SJCRH30 (cell line): ENCODE measurements at regions not wholly inside any gene's neighbourhood (a gene's known extent, or its start where the extent isn't known, plus 50 kb on each side); places are given as distances from the start of the nearest gene placed in this dataset.
A peak's percentile ranks its signal among the peaks of the same experiment; 100 is the strongest.

ENCODE experiments used
- DNase-seq, 2 experiments: peaks; one replicate each; pipeline ENCODE4 v3.0.0-alpha.2; 2015 to 2020
- H3K27ac ChIP-seq: fragments of 250-450 bp; sonication (Bioruptor Pico); 2 replicates; pipeline ENCODE4 v1.5.1; 2020; ENCODE audit warnings: mild to moderate bottlenecking, moderate library complexity
- H3K27me3 ChIP-seq: fragments of 250-450 bp; sonication (Bioruptor Pico); 2 replicates; pipeline ENCODE4 v1.5.1; 2020; ENCODE audit warnings: mild to moderate bottlenecking, moderate library complexity
- H3K36me3 ChIP-seq: fragments of 250-450 bp; sonication (Bioruptor Pico); 2 replicates; pipeline ENCODE4 v1.5.1; 2020; ENCODE audit warnings: mild to moderate bottlenecking, moderate library complexity
- H3K4me1 ChIP-seq: fragments of 250-450 bp; sonication (Bioruptor Pico); 2 replicates; pipeline ENCODE4 v1.5.1; 2020; ENCODE audit warnings: mild to moderate bottlenecking, moderate library complexity
- H3K4me3 ChIP-seq: fragments of 250-450 bp; sonication (Bioruptor Pico); 2 replicates; pipeline ENCODE4 v1.5.1; 2020; ENCODE audit warnings: mild to moderate bottlenecking, moderate library complexity
- H3K9me3 ChIP-seq: fragments of 250-450 bp; sonication (Bioruptor Pico); replicated peaks from 2 replicates; pipeline ENCODE4 v1.5.1; 2020; ENCODE audit warnings: mild to moderate bottlenecking, moderate library complexity

GRCh38 chr2:126539101-126539500 lies 116.9 kb upstream of the GYPC start:
- Histone ChIP-seq H3K27ac (no peak overlapping the region), H3K4me1 (no peaks in the 10 kb centered on the region), H3K36me3 (no peaks in the 10 kb centered on the region), H3K9me3 (no peaks in the 10 kb centered on the region), H3K4me3 (no peak overlapping the region), H3K27me3 (no peaks in the 10 kb centered on the region)
- no peak for DNase-seq

- Histone ChIP-seq H3K9me3 (no peaks in the 10 kb centered on the region), H3K27me3 (no peaks in the 10 kb centered on the region), H3K4me3 (no peak overlapping the region)
Observed at GRCh38 chr2:126542247-126542646, 113.7 kb upstream of the GYPC start.

GRCh38 chr2:126543081-126543480 lies 112.9 kb upstream of the GYPC start:
- Histone ChIP-seq H3K27me3 (no peaks in the 10 kb centered on the region), H3K4me3 (no peak overlapping the region), H3K4me1 (no peaks in the 10 kb centered on the region), H3K9me3 (no peaks in the 10 kb centered on the region), H3K36me3 (no peaks in the 10 kb centered on the region), H3K27ac (no peak overlapping the region)
- peak in 1 of 2 experiments; percentile 5 for DNase-seq

More at GRCh38 chr2:126542247-126542646, 113.7 kb upstream of the GYPC start:
- Histone ChIP-seq H3K36me3 (no peaks in the 10 kb centered on the region), H3K4me1 (no peaks in the 10 kb centered on the region), H3K27ac (no peak overlapping the region)
- no peak for DNase-seq

GRCh38 chr2:126558029-126558428 lies 97.9 kb upstream of the GYPC start:
- no peaks in the 10 kb centered on the region; the same call in 1 of the 2 replicates for H3K27me3 ChIP-seq
- no peak for DNase-seq
- no peak overlapping the region for H3K27ac ChIP-seq
- H3K9me3 ChIP-seq = no peaks in the 10 kb centered on the region
- no peak overlapping the region for H3K4me3 ChIP-seq
- H3K36me3 ChIP-seq = no peaks in the 10 kb centered on the region
- H3K4me1 ChIP-seq = no peaks in the 10 kb centered on the region

GRCh38 chr2:126568734-126569133 lies 87.2 kb upstream of the GYPC start:
- Histone ChIP-seq H3K27ac (no peak overlapping the region), H3K36me3 (no peaks in the 10 kb centered on the region), H3K9me3 (no peaks in the 10 kb centered on the region), H3K4me3 (no peak overlapping the region), H3K27me3 (no peaks in the 10 kb centered on the region), H3K4me1 (no peaks in the 10 kb centered on the region)
- DNase-seq = no peak

- Histone ChIP-seq H3K4me3 (no peak overlapping the region), H3K9me3 (no peaks in the 10 kb centered on the region), H3K4me1 (no peaks in the 10 kb centered on the region), H3K27me3 (no peaks in the 10 kb centered on the region), H3K27ac (no peak overlapping the region), H3K36me3 (no peaks in the 10 kb centered on the region)
- no peak for DNase-seq
Observed at GRCh38 chr2:126571403-126571802, 84.6 kb upstream of the GYPC start.

- Histone ChIP-seq H3K4me1 (no peaks in the 10 kb centered on the region), H3K4me3 (no peak overlapping the region), H3K9me3 (no peaks in the 10 kb centered on the region), H3K27ac (no peak overlapping the region), H3K36me3 (no peaks in the 10 kb centered on the region), H3K27me3 (no peaks in the 10 kb centered on the region)
- DNase-seq = no peak
Observed at GRCh38 chr2:126575631-126576030, 80.3 kb upstream of the GYPC start.

GRCh38 chr2:126579868-126580267 lies 76.1 kb upstream of the GYPC start:
- no peaks in the 10 kb centered on the region for H3K36me3 ChIP-seq
- no peaks in the 10 kb centered on the region for H3K27me3 ChIP-seq
- DNase-seq = no peak
- no peak overlapping the region for H3K4me3 ChIP-seq
- H3K4me1 ChIP-seq = no peaks in the 10 kb centered on the region
- no peaks in the 10 kb centered on the region for H3K9me3 ChIP-seq
- no peak overlapping the region for H3K27ac ChIP-seq

- no peaks in the 10 kb centered on the region for H3K36me3 ChIP-seq
- no peaks in the 10 kb centered on the region for H3K27me3 ChIP-seq
- H3K4me3 ChIP-seq = no peak overlapping the region
- H3K4me1 ChIP-seq = no peaks in the 10 kb centered on the region
- no peak overlapping the region for H3K27ac ChIP-seq
- H3K9me3 ChIP-seq = no peaks in the 10 kb centered on the region
- DNase-seq = no peak
Observed at GRCh38 chr2:126586317-126586716, 69.6 kb upstream of the GYPC start.

- H3K27ac ChIP-seq = no peak overlapping the region
- no peaks in the 10 kb centered on the region for H3K4me1 ChIP-seq
- H3K27me3 ChIP-seq = no peaks in the 10 kb centered on the region
- H3K9me3 ChIP-seq = no peaks in the 10 kb centered on the region; the same call in none of the 2 replicates
- H3K4me3 ChIP-seq = no peak overlapping the region
- DNase-seq = no peak
- H3K36me3 ChIP-seq = no peaks in the 10 kb centered on the region
Observed at GRCh38 chr2:126599062-126599461, 56.9 kb upstream of the GYPC start.

- peaks cover 6% of the 10 kb centered on the region for H3K9me3 ChIP-seq
- no peak for DNase-seq
- H3K27me3 ChIP-seq = no peaks in the 10 kb centered on the region
- H3K4me3 ChIP-seq = no peak overlapping the region
- H3K36me3 ChIP-seq = no peaks in the 10 kb centered on the region
- H3K27ac ChIP-seq = no peak overlapping the region
- no peaks in the 10 kb centered on the region for H3K4me1 ChIP-seq
Observed at GRCh38 chr2:126600742-126601141, 55.2 kb upstream of the GYPC start.

- H3K4me1 ChIP-seq = no peaks in the 10 kb centered on the region
- H3K9me3 ChIP-seq = peaks cover 6% of the 10 kb centered on the region
- H3K36me3 ChIP-seq = no peaks in the 10 kb centered on the region
- DNase-seq = no peak
- no peak overlapping the region for H3K4me3 ChIP-seq
- no peak overlapping the region for H3K27ac ChIP-seq
- no peaks in the 10 kb centered on the region for H3K27me3 ChIP-seq
Observed at GRCh38 chr2:126602334-126602733, 53.6 kb upstream of the GYPC start.
